ENCODE measurements at regions not wholly inside any gene's neighbourhood (a gene's known extent, or its start where the extent isn't known, plus 50 kb on each side); places are given as distances from the start of the nearest gene placed in this dataset.
"Not testable (repeated sequence)": the region's sequence is repeated elsewhere in the genome, so short reads cannot be mapped to it uniquely, and the experiment has no call there.

GRCh38 chr6:80860107-80860506, 753.6 kb downstream of the BCKDHB start:
- H3K9me3 ChIP-seq = peaks cover 0 to 5% (median 2%) of the 10 kb centered on the region in 4 donors
- H3K4me3 ChIP-seq = no peak overlapping the region
- no peaks in the 10 kb centered on the region for H3K4me1 ChIP-seq
- no peak overlapping the region for H3K27ac ChIP-seq
- no peak for DNase-seq
- no peak for TF ChIP-seq POLR2AphosphoS5 (IDR thresholded peaks at IDR 0.05)
- TF ChIP-seq EP300 (IDR thresholded peaks at IDR 0.05) = no peak
- WGBS, 5 donors = 78 to 86% (median 84%) methylated on average over 2 of the region's 2 CpGs
- intact Hi-C loops (cut with DNase I; ENCODE audit: low total_unique reads) = no loop called here
- no peaks in the 10 kb centered on the region for H3K27me3 ChIP-seq
- no peaks in the 10 kb centered on the region for H3K36me3 ChIP-seq

GRCh38 chr6:80847973-80848372, 741.5 kb downstream of the BCKDHB start:
- H3K27me3 ChIP-seq; DNase-seq; H3K27ac ChIP-seq; H3K4me1 ChIP-seq; H3K4me3 ChIP-seq; H3K36me3 ChIP-seq; intact Hi-C loops (cut with DNase I; ENCODE audit: low total_unique reads): not testable (repeated sequence)
- H3K9me3 ChIP-seq = peaks cover 4 to 32% (median 14%) of the 10 kb centered on the region in 4 donors
- 89 to 96% (median 94%) methylated on average over 11 to 12 of the region's 12 CpGs for WGBS, 5 donors

GRCh38 chr6:80832337-80832736, 725.9 kb downstream of the BCKDHB start:
- H3K36me3 ChIP-seq = no peaks in the 10 kb centered on the region
- no peak for TF ChIP-seq POLR2A (IDR thresholded peaks at IDR 0.05)
- no peak for TF ChIP-seq CTCF (IDR thresholded peaks at IDR 0.05)
- TF ChIP-seq POLR2AphosphoS5 (IDR thresholded peaks at IDR 0.05) = no peak
- TF ChIP-seq EP300 (IDR thresholded peaks at IDR 0.05) = no peak
- no peaks in the 10 kb centered on the region for H3K9me3 ChIP-seq
- no peak overlapping the region for H3K27ac ChIP-seq
- WGBS, 5 donors = 86 to 95% (median 93%) methylated on average over 3 of the region's 3 CpGs
- H3K4me1 ChIP-seq = no peaks in the 10 kb centered on the region
- no peak overlapping the region for H3K4me3 ChIP-seq
- intact Hi-C loops (cut with DNase I; ENCODE audit: low total_unique reads) = no loop called here
- DNase-seq = no peak
- H3K27me3 ChIP-seq = no peaks in the 10 kb centered on the region

- Histone ChIP-seq H3K4me3 (no peak overlapping the region), H3K27me3 (no peaks in the 10 kb centered on the region), H3K36me3 (no peaks in the 10 kb centered on the region), H3K9me3 (no peaks in the 10 kb centered on the region), H3K27ac (no peak overlapping the region), H3K4me1 (no peaks in the 10 kb centered on the region)
- DNase-seq = no peak
- TF ChIP-seq CTCF (IDR thresholded peaks at IDR 0.05) (no peak), POLR2A (IDR thresholded peaks at IDR 0.05) (no peak), EP300 (IDR thresholded peaks at IDR 0.05) (no peak), POLR2AphosphoS5 (IDR thresholded peaks at IDR 0.05) (no peak)
- intact Hi-C loops (cut with DNase I; ENCODE audit: low total_unique reads) = no loop called here
- WGBS, 5 donors = 82 to 96% (median 88%) methylated on average over 2 of the region's 2 CpGs
Observed at GRCh38 chr6:80793411-80793810, 686.9 kb downstream of the BCKDHB start.

GRCh38 chr6:80792151-80792550, 685.7 kb downstream of the BCKDHB start:
- intact Hi-C loops (cut with DNase I; ENCODE audit: low total_unique reads) = no loop called here
- TF ChIP-seq POLR2AphosphoS5 (IDR thresholded peaks at IDR 0.05) = no peak
- no peak for TF ChIP-seq CTCF (IDR thresholded peaks at IDR 0.05)
- TF ChIP-seq EP300 (IDR thresholded peaks at IDR 0.05) = no peak
- no peak for TF ChIP-seq POLR2A (IDR thresholded peaks at IDR 0.05)
- H3K4me1 ChIP-seq = no peaks in the 10 kb centered on the region
- no peaks in the 10 kb centered on the region for H3K9me3 ChIP-seq
- DNase-seq = no peak
- H3K27me3 ChIP-seq = no peaks in the 10 kb centered on the region
- H3K36me3 ChIP-seq = no peaks in the 10 kb centered on the region
- H3K27ac ChIP-seq = no peak overlapping the region
- H3K4me3 ChIP-seq = no peak overlapping the region

Data from stomach (tissue), 8 donors.